Cardiac muscle cell (in vitro differentiated cells and primary cell): ENCODE measurements at regions not wholly inside any gene's neighbourhood (a gene's known extent, or its start where the extent isn't known, plus 50 kb on each side); places are given as distances from the start of the nearest gene placed in this dataset.

Experiments used
- DNase-seq, 2 donors: peaks; one replicate each; pipeline versions ENCODE4 v3.0.0 to v3.0.0-alpha.2; 2010 to 2017; ENCODE audit warnings: low read depth in 1 of 2, low spot score in 1 of 2
- H3K27ac ChIP-seq: fragments of 200-600 bp; sonication (generic); 2 replicates; pipeline ENCODE4 v1.5.1; 2016
- H3K27me3 ChIP-seq: fragments of 200-600 bp; sonication (generic); 2 replicates; pipeline ENCODE4 v1.6.0; 2016; ENCODE audit warnings: control low read depth
- H3K36me3 ChIP-seq: fragments of 200-600 bp; sonication (generic); 2 replicates; pipeline ENCODE4 v1.5.1; 2016; ENCODE audit warnings: control low read depth
- H3K4me1 ChIP-seq: fragments of 200-600 bp; sonication (generic); 2 replicates; pipeline ENCODE4 v1.8.1; 2017; ENCODE audit warnings: low read depth, mild to moderate bottlenecking, mixed run types
- H3K4me3 ChIP-seq: fragments of 200-600 bp; sonication (generic); 2 replicates; pipeline ENCODE4 v1.5.1; 2016; ENCODE audit warnings: mild to moderate bottlenecking
- H3K9me3 ChIP-seq: fragments of 200-600 bp; sonication (generic); 2 replicates; pipeline ENCODE4 v1.5.1; 2017; ENCODE audit warnings: low read depth, mild to moderate bottlenecking, control low read depth
- CTCF ChIP-seq: IDR thresholded peaks from 2 replicates; pipeline ENCODE4 v1.5.1; 2012; ENCODE audit warnings: low read depth, mild to moderate bottlenecking, low read length

- Histone ChIP-seq H3K36me3 (no peaks in the 10 kb centered on the region), H3K27ac (no peak overlapping the region), H3K4me3 (no peak overlapping the region), H3K9me3 (no peaks in the 10 kb centered on the region), H3K27me3 (peaks cover 17% of the 10 kb centered on the region), H3K4me1 (no peaks in the 10 kb centered on the region)
- no peak for TF ChIP-seq CTCF
- DNase-seq, result no peak
Observed at GRCh38 chr3:71924721-71925120, 139.8 kb upstream of the PROK2 start.

GRCh38 chr3:71921036-71921435 is 136.1 kb upstream of the PROK2 start:
- no peaks in the 10 kb centered on the region for H3K36me3 ChIP-seq
- H3K4me3 ChIP-seq, result no peak overlapping the region
- no peaks in the 10 kb centered on the region for H3K4me1 ChIP-seq
- H3K27ac ChIP-seq, result no peak overlapping the region
- TF ChIP-seq CTCF, result no peak
- H3K27me3 ChIP-seq, result peaks cover 20% of the 10 kb centered on the region
- DNase-seq, result no peak
- H3K9me3 ChIP-seq, result no peaks in the 10 kb centered on the region

- TF ChIP-seq CTCF, result no peak
Observed at GRCh38 chr3:71919572-71919971, 134.6 kb upstream of the PROK2 start.

GRCh38 chr3:71917545-71917944 is 132.6 kb upstream of the PROK2 start:
- TF ChIP-seq CTCF, result no peak
- no peaks in the 10 kb centered on the region for H3K4me1 ChIP-seq

More at GRCh38 chr3:71919572-71919971, 134.6 kb upstream of the PROK2 start:
- DNase-seq, result no peak
- peaks cover 15% of the 10 kb centered on the region for H3K27me3 ChIP-seq
- no peaks in the 10 kb centered on the region for H3K4me1 ChIP-seq
- H3K27ac ChIP-seq, result no peak overlapping the region
- no peak overlapping the region for H3K4me3 ChIP-seq
- no peaks in the 10 kb centered on the region for H3K36me3 ChIP-seq
- no peaks in the 10 kb centered on the region for H3K9me3 ChIP-seq

GRCh38 chr3:71916747-71917369 is 131.9 kb upstream of the PROK2 start:
- Histone ChIP-seq H3K4me1 (no peaks in the 10 kb centered on the region), H3K36me3 (no peaks in the 10 kb centered on the region), H3K27me3 (peaks cover 3% of the 10 kb centered on the region), H3K27ac (no peak overlapping the region), H3K9me3 (no peaks in the 10 kb centered on the region), H3K4me3 (no peak overlapping the region)
- no peak for TF ChIP-seq CTCF
- DNase-seq, result peak in 1 of 2 donors; percentile 55

More at GRCh38 chr3:71917545-71917944, 132.6 kb upstream of the PROK2 start:
- no peak for DNase-seq
- Histone ChIP-seq H3K9me3 (no peaks in the 10 kb centered on the region), H3K27me3 (peaks cover 8% of the 10 kb centered on the region), H3K36me3 (no peaks in the 10 kb centered on the region), H3K4me3 (no peak overlapping the region), H3K27ac (no peak overlapping the region)
